Activated CD4-positive, alpha-beta T cell treated with anti-CD3 and anti-CD28 coated beads, Interleukin-2, Interleukin-6, amounts not matched to agents 100 ng/mL and 50 ng/mL, durations not matched to agents 16 hours and 8 hours (primary cell): ENCODE measurements at regions not wholly inside any gene's neighbourhood (a gene's known extent, or its start where the extent isn't known, plus 50 kb on each side); places are given as distances from the start of the nearest gene placed in this dataset.
"Not testable (repeated sequence)": the region's sequence is repeated elsewhere in the genome, so short reads cannot be mapped to it uniquely, and the experiment has no call there.

Experiments used
- DNase-seq: peaks from one replicate; pipeline ENCODE4 v3.0.0-alpha.2; 2020

GRCh38 chr19:37303591-37304171 is 67.2 kb upstream of the ZNF527 start:
- no peak for DNase-seq

- no peak for DNase-seq
Observed at GRCh38 chr19:37304190-37304883, 66.6 kb upstream of the ZNF527 start.

- DNase-seq: no peak
Observed at GRCh38 chr19:37304884-37305255, 66.0 kb upstream of the ZNF527 start.

- DNase-seq: no peak
Observed at GRCh38 chr19:37306383-37306963, 64.4 kb upstream of the ZNF527 start.

GRCh38 chr19:37309834-37310575 is 60.9 kb upstream of the ZNF527 start:
- no peak for DNase-seq

GRCh38 chr19:37312531-37313334 is 58.2 kb upstream of the ZNF527 start:
- DNase-seq: peak; percentile 27

- no peak for DNase-seq
Observed at GRCh38 chr19:37313335-37313627, 57.6 kb upstream of the ZNF527 start.

- peak; percentile 96 for DNase-seq
Observed at GRCh38 chr19:37317403-37318209, 53.3 kb upstream of the ZNF527 start.

GRCh38 chr19:37320988-37321387 is 49.9 kb upstream of the ZNF527 start:
- not testable (repeated sequence) for DNase-seq
